ENCODE measurements at regions not wholly inside any gene's neighbourhood (a gene's known extent, or its start where the extent isn't known, plus 50 kb on each side); places are given as distances from the start of the nearest gene placed in this dataset.
"Not testable (repeated sequence)": the region's sequence is repeated elsewhere in the genome, so short reads cannot be mapped to it uniquely, and the experiment has no call there.

- not testable (repeated sequence) for TF ChIP-seq CTCF (conservative IDR thresholded peaks at IDR 0.05; ENCODE audit: low read length); EZH2phosphoT487 (IDR thresholded peaks at IDR 0.05; ENCODE audit: borderline replicate concordance)
Measured at GRCh38 chr11:49395789-49396188, 187.4 kb upstream of the FOLH1 start.

All from Loucy (cell line).